MM.1S (cell line): ENCODE measurements at regions not wholly inside any gene's neighbourhood (a gene's known extent, or its start where the extent isn't known, plus 50 kb on each side); places are given as distances from the start of the nearest gene placed in this dataset.

Experiments
- EZH2 ChIP-seq: fragments of 300-600 bp; sonication (generic); optimal IDR thresholded peaks from 2 replicates; pipeline ENCODE3; 2017; ENCODE audit warnings: low read depth, mild to moderate bottlenecking, antibody characterized with exemption, low read length, mixed read lengths
- EZH2phosphoT487 ChIP-seq: fragments of 300-600 bp; sonication (generic); IDR thresholded peaks from 2 replicates; pipeline ENCODE4 v1.6.1; 2018; ENCODE audit warnings: antibody characterized with exemption, low read length
- TF ChIP-seq, protein P1 (sequence below): fragments of 300-600 bp; sonication (generic); IDR thresholded peaks from 2 replicates; pipeline ENCODE4 v1.5.1; 2016; ENCODE audit warnings: antibody characterized with exemption, low read length, mixed read lengths

DNA sequence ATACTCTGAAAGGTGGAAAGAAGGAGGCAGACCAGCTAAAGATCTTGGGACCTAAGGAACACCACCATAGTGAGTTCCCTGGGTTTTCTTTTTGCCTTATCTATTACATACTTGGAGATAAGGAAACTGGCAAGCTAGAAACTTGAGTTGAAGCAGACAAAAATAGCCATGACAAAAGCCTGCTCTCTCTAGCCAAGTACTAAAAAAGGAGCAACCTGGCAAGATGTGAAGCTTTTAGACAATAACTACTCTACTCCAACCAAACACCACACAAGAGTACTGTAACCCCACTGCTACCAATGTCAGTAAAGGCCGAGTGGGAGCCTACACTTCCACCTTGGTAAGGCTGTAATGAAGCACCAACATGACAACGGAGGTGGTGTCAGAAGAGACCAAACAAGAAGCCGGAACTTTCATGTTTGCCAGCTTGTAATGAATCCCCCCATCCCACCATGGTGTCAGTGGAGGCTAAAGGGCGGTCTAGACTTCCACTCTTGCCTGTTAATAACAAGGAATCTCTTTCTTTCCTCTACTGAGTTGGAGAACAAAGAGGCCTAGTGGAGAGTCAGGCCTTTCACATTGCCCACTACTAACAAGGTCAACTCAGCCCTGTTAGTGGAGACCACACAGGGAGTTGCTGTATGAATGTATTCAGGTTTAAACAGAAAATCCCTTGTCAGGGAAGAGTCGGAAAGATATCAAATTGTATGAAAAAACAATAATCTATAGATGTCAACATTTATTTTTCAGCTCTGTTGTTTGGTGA, 55.8 kb upstream of the DYNC1I1 start:
- TF ChIP-seq, protein P1, sequence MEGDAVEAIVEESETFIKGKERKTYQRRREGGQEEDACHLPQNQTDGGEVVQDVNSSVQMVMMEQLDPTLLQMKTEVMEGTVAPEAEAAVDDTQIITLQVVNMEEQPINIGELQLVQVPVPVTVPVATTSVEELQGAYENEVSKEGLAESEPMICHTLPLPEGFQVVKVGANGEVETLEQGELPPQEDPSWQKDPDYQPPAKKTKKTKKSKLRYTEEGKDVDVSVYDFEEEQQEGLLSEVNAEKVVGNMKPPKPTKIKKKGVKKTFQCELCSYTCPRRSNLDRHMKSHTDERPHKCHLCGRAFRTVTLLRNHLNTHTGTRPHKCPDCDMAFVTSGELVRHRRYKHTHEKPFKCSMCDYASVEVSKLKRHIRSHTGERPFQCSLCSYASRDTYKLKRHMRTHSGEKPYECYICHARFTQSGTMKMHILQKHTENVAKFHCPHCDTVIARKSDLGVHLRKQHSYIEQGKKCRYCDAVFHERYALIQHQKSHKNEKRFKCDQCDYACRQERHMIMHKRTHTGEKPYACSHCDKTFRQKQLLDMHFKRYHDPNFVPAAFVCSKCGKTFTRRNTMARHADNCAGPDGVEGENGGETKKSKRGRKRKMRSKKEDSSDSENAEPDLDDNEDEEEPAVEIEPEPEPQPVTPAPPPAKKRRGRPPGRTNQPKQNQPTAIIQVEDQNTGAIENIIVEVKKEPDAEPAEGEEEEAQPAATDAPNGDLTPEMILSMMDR: no peak
- no peak for TF ChIP-seq EZH2phosphoT487
- no peak for TF ChIP-seq EZH2
